Stimulated activated CD8-positive, alpha-beta memory T cell treated with anti-CD3 and anti-CD28 coated beads, Interleukin-2, amount 100 ng/mL, for 1 hour (primary cell): ENCODE measurements at regions not wholly inside any gene's neighbourhood (a gene's known extent, or its start where the extent isn't known, plus 50 kb on each side); places are given as distances from the start of the nearest gene placed in this dataset.
"Not testable (repeated sequence)": the region's sequence is repeated elsewhere in the genome, so short reads cannot be mapped to it uniquely, and the experiment has no call there.

ENCODE experiments used
- DNase-seq, 2 donors: peaks; one replicate each; pipeline ENCODE4 v3.0.0-alpha.2; 2020; ENCODE audit warnings: low read depth in 2 of 2

DNA sequence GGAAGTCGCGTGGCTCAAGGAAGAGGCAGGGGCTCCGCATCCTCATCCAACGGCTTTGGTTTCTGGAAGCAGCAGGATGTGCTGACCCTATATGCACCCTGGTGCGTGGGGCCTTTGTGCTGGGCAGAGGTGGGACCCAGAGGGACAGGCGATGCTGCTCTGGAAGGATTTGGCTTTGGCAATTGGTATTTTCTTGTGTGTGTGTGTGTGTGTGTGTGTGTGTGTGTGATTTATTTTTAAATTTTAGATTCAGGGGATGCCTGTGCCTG is 321.9 kb upstream of the ZNF507 start:
- no peak for DNase-seq

- no peak for DNase-seq
Measured at GRCh38 chr19:32029235-32029634, 316.2 kb upstream of the ZNF507 start.

DNA sequence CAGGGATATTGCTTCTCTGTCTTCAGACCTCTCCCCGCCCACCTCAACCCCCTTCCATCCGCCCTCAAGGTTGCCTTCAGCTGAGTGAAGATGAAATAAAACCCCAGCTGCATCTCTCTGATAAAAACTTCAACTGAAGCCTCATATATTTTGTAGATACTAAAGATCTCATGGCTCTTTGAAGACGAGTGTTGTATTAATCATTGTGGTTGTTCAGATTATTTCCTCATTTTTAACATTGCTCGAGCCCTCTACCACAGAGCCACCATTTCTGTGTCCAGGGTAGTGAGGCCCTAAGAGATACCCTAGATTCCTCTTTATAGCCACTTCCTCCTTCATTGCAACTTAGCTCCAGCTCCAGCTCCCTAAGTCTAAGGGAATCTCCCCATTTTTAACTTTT is 312.8 kb upstream of the ZNF507 start:
- no peak for DNase-seq

DNA sequence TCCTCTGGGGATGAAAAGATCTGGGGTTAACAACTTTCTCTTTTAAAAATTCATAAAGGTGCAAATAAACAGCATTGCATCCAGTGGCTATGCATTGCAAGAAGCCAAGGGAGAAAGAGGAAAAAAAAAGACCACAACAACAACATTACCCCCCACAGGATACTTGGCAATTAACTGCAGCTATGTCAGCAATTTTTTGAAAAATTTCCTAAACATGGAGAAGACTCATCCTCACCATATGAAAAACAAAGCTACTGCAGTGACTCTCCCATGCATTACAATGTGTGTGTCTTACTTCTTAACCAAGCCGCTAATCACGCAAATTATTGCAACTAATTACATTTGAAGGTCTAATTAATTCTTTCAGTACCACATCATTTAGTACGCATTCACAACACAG is 309.8 kb upstream of the ZNF507 start:
- DNase-seq = no peak

DNA sequence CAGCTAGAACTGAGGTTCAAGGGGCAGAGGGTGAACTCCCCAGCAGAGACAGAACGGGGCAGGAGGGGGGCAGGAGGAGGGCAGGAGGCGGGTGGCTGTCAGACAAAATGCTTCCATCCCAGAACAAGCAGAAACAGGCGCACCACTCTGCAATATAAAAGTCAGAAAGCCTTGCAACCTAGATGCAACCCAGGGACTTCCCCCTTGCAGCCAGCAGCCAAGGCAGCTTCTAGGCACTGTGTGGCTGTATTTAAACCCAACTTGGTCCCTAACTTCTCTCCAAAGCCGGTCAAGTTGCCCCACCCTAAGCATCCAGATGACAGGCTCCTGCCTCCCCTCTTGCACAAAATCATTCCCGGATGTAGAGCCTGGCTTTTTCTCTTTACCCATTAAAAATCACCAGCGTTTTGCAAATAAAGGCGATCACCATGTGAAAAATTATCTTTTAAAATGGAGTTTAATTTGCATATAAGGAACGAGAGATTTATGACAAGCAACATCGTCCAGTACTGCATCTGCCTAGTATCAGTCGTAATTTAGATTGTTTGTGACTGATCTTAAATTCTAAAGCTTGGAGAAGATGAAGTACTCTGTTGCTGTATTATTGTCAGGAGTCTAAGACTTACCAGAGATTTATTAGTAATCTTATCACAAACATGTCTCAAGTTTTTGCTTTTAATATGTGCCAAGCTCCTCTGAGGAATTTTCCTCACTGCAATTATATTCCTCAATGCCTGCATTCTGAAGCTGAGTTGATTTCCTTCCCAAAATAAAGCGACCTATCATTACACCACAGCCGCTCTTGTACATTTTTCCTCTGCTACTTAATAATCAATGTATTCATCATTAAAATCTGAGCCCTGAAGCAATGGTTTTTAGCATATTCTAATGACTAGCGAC is 307.1 kb upstream of the ZNF507 start:
- DNase-seq = no peak

GRCh38 chr19:32038961-32039360 is 306.4 kb upstream of the ZNF507 start:
- DNase-seq = no peak

DNA sequence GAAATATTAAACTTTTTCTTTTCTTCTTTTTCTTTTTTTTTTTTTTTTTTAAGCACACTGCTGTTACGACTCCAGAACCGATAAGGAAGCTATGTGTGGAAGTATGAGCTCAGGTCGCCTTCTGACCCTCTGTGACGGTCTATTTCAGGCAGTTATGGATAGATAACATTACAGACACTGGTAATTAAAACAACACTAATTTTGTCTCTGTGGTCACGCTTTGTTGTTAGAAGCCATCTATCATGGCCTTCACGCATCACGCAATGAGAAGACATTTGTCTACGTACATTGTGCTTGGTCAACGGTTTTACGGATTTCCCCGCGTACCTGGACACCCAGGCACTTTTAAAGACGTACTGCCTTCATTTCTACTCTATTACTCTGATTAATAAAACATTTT is 306.0 kb upstream of the ZNF507 start:
- DNase-seq = no peak

DNA sequence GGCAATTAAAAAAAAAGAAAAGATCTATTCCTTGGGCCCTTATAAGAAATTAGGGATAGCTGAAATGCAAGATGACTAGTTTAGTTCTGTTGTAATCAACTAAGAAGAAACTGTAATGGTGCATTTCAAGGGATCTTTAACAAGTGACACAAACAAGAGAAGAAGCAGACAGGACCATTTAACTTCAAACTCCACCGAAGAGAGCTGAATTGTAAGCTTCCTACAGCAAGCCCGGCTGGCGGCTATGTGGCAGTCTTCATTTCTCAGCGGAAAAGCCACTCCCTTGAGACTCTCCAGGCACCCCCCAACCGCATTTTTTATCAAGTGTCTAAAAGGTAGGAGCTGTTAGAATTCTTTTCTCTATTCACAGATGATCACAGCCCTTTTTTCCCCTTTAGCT is 305.2 kb upstream of the ZNF507 start:
- no peak for DNase-seq

DNA sequence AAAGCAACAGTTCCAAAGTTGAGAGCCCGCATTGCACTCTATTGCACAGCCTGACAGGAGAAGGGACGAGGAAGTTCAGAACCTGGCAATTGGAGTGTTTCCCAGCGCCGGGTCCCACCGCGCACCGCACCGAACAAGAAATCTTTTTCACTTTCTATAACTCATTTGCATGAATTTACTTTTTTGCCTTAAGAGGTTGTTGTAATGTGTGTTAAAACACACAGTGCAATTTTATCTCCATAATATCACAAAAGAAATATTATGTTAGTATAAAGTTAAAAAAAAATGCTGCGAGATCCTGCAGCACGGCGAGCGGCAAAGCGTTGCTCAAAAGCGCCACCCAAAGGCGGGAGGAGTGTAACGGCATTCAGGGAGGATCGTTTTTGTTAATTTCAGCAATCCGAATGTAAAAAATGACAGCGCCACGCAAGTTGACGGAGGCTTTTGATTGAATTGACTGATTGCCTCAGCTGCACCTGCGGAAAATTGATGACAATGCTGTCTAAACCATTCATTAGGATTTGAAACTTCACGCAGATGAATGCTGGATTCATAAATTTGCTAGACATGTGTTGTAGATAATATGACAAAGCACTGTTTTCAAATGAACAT is 303.6 kb upstream of the ZNF507 start:
- DNase-seq = no peak

DNA sequence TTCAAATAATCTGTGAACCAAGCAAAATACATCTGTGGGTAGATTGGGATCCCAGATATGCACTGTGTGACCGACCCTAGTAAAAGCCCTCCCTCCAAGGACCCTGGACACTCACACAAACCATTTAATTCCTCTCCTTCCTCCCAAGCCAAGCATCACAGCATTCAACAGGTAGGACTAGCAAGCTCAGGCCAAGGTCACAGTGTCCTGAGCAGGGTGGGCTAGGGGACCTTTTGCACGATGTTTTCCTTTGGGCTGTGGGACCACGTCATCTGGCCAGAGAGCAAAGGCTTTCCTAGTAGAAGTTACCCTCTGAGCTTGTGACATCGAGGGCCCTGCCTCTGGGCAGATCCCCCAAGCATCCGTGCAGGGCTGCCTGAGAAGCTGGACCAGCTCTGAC is 297.6 kb upstream of the ZNF507 start:
- DNase-seq = no peak

GRCh38 chr19:32053376-32053775 is 292.0 kb upstream of the ZNF507 start:
- no peak for DNase-seq

- DNase-seq = no peak
Measured at GRCh38 chr19:32053861-32054260, 291.5 kb upstream of the ZNF507 start.

- DNase-seq = no peak
Measured at GRCh38 chr19:32058131-32058530, 287.3 kb upstream of the ZNF507 start.

DNA sequence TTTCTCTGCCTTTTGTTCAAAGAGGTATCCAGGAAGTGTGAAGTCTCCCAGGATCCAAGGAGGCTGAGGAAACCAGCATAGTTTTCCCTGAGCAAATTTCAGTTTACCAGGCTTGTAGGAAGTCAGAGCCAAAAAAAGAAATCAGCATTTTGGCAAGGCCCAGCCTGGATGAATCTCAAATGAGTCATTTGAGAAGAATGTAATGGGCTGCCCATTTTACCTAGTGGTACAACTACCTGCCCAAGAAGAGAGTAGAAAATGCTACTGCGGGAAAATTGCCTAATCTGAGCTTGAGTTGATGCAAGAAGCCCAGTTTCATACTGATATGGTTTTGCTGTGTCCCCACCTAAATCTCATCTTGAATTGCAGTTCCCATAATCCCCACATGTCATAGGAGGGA is 284.1 kb upstream of the ZNF507 start:
- DNase-seq = no peak

GRCh38 chr19:32063601-32064000 is 281.8 kb upstream of the ZNF507 start:
- no peak for DNase-seq

- no peak for DNase-seq
Measured at GRCh38 chr19:32066056-32066455, 279.4 kb upstream of the ZNF507 start.

DNA sequence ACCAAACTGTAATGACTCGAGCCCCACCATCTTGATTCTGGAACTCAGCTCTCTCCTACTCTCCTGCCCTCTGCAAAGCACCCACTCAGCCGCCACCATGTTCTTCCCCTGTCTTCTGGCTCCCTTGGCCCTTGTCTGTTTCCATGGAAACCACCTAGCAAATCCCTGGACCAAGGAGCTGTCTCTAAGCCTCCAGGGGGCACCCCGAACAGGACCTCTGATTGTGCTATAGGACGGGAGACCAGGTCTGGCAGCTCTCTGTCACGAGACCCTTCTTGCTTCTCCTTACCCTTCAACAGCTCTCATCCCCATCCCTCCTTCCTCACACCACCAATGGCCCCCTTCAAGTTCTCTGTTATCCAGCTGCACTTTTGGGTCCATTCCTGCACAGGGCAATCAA is 277.7 kb upstream of the ZNF507 start:
- no peak for DNase-seq

GRCh38 chr19:32068793-32069192 is 276.6 kb upstream of the ZNF507 start:
- DNase-seq = no peak

GRCh38 chr19:32070101-32070500 is 275.3 kb upstream of the ZNF507 start:
- DNase-seq = no peak

DNA sequence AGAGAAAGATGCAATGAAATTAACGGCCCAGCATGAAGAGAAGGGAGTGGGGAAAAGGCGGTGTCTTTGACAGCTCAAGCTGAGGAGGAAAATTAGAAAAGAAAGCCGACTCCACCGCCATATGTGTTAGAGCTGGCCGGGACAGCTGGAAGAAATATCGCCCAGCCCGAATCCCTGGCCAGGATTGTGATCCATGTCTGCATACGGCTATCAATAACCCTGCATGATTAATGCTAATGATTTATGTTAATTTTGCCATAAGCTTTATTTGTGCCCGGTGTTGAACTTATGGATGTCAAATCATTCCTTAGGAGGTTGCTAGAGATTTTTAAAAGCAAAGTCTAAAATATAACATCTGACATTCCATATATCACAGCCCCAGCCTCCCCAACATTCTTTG is 263.4 kb upstream of the ZNF507 start:
- DNase-seq = no peak

- DNase-seq = not testable (repeated sequence)
Measured at GRCh38 chr19:32084756-32085363, 260.6 kb upstream of the ZNF507 start.

- no peak for DNase-seq
Measured at GRCh38 chr19:32091241-32091640, 254.2 kb upstream of the ZNF507 start.

GRCh38 chr19:32097011-32097410 is 248.4 kb upstream of the ZNF507 start:
- no peak for DNase-seq
